Upper lobe of right lung (tissue), 1 donor: ENCODE measurements at regions not wholly inside any gene's neighbourhood (a gene's known extent, or its start where the extent isn't known, plus 50 kb on each side); places are given as distances from the start of the nearest gene placed in this dataset.

Experiments used
- ATAC-seq: fragments of 200-7000 bp; cut with Tn5 transposase; one replicate; pipeline ENCODE4 v1.9.1; 2020; ENCODE audit warnings: mild to moderate bottlenecking, moderate library complexity
- DNase-seq: peaks from one replicate; pipeline ENCODE4 v3.0.0-alpha.2; 2020
- H3K27ac ChIP-seq: fragments of 200-600 bp; one replicate; pipeline ENCODE4 v1.8.0; 2022
- H3K27me3 ChIP-seq: fragments of 200-600 bp; one replicate; pipeline ENCODE4 v1.8.0; 2022; ENCODE audit warnings: mild to moderate bottlenecking
- H3K36me3 ChIP-seq: fragments of 200-600 bp; one replicate; pipeline ENCODE4 v1.8.0; 2022
- H3K4me1 ChIP-seq: fragments of 200-600 bp; one replicate; pipeline ENCODE4 v1.8.0; 2022
- H3K4me3 ChIP-seq: fragments of 200-600 bp; one replicate; pipeline ENCODE4 v1.8.0; 2022; ENCODE audit warnings: mild to moderate bottlenecking
- H3K9me3 ChIP-seq: fragments of 200-600 bp; one replicate; pipeline ENCODE4 v1.8.0; 2022
- intact Hi-C: fragments of 100-400 bp; cut with DNase I; formaldehyde crosslinking; loops from one replicate; pipeline ENCODE4 v1.11.0; 2022
- TF ChIP-seq, protein P1 (sequence below): fragments of 200-600 bp; IDR thresholded peaks from one replicate; pipeline ENCODE4 v1.8.0; 2022; ENCODE audit warnings: antibody characterized with exemption
- donor health status: DM: no; HTN: yes; CAD: no; lungs with severe emphysema.

DNA sequence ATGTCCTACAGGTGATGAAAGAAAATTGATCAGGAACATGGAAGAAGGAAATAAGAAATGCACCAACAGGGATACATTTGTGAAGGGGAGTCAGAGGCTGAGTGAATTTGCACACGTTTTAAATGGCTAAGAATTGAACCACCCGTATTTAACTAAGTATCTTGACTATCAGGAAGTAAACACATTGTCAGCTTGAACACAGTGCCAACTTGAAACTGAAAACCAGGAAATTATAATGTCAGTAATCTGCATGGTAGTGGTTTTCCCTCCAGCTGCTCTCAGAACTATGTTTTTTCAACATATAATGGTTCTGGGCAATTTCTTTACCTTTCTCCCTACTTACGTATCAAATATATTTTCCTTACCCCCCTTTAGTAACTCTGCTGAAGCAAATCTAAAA lies 366.5 kb upstream of the POU3F2 start:
- Histone ChIP-seq H3K9me3 (no peaks in the 10 kb centered on the region), H3K27me3 (no peaks in the 10 kb centered on the region), H3K4me1 (no peaks in the 10 kb centered on the region), H3K27ac (no peak overlapping the region), H3K4me3 (no peak overlapping the region), H3K36me3 (no peaks in the 10 kb centered on the region)
- intact Hi-C loops, result no loop called here
- ATAC-seq (no peak), DNase-seq (no peak)
- TF ChIP-seq, protein P1, sequence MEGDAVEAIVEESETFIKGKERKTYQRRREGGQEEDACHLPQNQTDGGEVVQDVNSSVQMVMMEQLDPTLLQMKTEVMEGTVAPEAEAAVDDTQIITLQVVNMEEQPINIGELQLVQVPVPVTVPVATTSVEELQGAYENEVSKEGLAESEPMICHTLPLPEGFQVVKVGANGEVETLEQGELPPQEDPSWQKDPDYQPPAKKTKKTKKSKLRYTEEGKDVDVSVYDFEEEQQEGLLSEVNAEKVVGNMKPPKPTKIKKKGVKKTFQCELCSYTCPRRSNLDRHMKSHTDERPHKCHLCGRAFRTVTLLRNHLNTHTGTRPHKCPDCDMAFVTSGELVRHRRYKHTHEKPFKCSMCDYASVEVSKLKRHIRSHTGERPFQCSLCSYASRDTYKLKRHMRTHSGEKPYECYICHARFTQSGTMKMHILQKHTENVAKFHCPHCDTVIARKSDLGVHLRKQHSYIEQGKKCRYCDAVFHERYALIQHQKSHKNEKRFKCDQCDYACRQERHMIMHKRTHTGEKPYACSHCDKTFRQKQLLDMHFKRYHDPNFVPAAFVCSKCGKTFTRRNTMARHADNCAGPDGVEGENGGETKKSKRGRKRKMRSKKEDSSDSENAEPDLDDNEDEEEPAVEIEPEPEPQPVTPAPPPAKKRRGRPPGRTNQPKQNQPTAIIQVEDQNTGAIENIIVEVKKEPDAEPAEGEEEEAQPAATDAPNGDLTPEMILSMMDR, result no peak

DNA sequence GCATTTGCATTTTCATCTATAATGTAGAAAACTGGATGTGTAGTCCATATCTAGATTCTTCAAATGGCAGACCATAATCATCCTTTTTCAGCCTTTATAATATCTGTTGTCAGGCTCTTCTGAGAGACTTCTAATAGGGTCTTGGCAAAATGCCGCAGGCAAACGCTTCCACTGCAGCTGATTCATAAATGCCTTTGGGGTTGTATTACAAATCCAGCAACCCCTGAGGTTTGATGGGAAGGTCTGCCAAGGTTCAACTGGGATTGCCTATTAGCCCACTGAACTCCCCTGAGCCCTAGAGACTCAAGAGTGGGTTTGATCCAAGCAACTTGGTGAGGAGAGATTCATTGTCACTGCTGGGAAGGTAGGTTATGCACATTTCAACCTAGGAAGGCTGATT lies 365.2 kb upstream of the POU3F2 start:
- no peaks in the 10 kb centered on the region for H3K4me1 ChIP-seq
- no peaks in the 10 kb centered on the region for H3K9me3 ChIP-seq
- TF ChIP-seq, protein P1, result no peak
- ATAC-seq, result no peak
- no peak overlapping the region for H3K4me3 ChIP-seq
- no peak overlapping the region for H3K27ac ChIP-seq
- intact Hi-C loops, result no loop called here
- no peaks in the 10 kb centered on the region for H3K36me3 ChIP-seq
- no peak for DNase-seq
- H3K27me3 ChIP-seq, result no peaks in the 10 kb centered on the region

GRCh38 chr6:98470821-98471220 lies 363.6 kb upstream of the POU3F2 start:
- no peak for ATAC-seq
- no peaks in the 10 kb centered on the region for H3K27me3 ChIP-seq
- no peak overlapping the region for H3K4me3 ChIP-seq
- no peaks in the 10 kb centered on the region for H3K9me3 ChIP-seq
- no peak overlapping the region for H3K27ac ChIP-seq
- TF ChIP-seq, protein P1, result no peak
- H3K36me3 ChIP-seq, result no peaks in the 10 kb centered on the region
- H3K4me1 ChIP-seq, result no peaks in the 10 kb centered on the region
- intact Hi-C loops, result no loop called here
- DNase-seq, result no peak

DNA sequence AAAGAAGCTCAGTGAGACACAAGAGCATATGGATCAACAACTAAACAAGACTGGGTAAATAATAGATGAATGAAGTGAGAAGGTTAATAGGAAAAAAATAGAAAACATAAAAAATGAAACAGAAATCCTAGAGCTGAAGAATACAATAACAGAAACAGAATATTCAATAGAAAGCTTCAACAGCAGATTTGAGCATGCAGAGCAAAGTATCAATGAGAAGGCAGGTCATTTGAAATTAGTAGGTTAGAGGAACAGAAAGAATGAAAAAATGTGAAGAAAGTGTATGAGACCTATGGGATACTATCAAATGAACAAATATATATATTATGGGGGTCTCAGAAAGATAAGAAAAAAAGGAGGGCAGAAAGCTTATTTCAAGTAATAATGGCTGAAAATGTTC lies 362.9 kb upstream of the POU3F2 start:
- ATAC-seq, result no peak
- TF ChIP-seq, protein P1, result no peak
- DNase-seq, result no peak
- Histone ChIP-seq H3K4me3 (no peak overlapping the region), H3K4me1 (no peaks in the 10 kb centered on the region), H3K27ac (no peak overlapping the region), H3K9me3 (no peaks in the 10 kb centered on the region), H3K36me3 (no peaks in the 10 kb centered on the region), H3K27me3 (no peaks in the 10 kb centered on the region)
- intact Hi-C loops, result no loop called here

DNA sequence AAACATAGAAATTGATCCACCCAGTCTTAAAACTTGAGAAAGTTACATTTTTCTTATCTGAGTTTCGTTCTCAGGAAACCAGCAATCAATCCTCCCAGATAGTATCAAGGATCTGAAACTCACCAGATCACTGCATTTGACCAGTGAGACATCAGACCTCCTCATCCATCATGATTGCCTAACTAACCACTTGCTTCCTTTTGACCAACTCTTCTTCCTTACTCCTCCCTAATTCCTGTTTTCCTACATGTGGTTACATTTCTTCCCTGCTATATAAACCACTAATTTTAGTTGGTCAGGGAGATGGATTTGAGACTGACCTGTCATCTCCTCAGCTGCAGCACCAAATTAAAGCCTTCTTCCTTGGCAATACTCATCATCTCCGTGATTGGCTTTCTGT lies 357.1 kb upstream of the POU3F2 start:
- TF ChIP-seq, protein P1, result no peak
- Histone ChIP-seq H3K36me3 (no peaks in the 10 kb centered on the region), H3K27me3 (no peaks in the 10 kb centered on the region), H3K4me3 (no peak overlapping the region), H3K9me3 (no peaks in the 10 kb centered on the region), H3K4me1 (no peaks in the 10 kb centered on the region), H3K27ac (no peak overlapping the region)
- DNase-seq, result no peak
- intact Hi-C loops, result no loop called here
- no peak for ATAC-seq

DNA sequence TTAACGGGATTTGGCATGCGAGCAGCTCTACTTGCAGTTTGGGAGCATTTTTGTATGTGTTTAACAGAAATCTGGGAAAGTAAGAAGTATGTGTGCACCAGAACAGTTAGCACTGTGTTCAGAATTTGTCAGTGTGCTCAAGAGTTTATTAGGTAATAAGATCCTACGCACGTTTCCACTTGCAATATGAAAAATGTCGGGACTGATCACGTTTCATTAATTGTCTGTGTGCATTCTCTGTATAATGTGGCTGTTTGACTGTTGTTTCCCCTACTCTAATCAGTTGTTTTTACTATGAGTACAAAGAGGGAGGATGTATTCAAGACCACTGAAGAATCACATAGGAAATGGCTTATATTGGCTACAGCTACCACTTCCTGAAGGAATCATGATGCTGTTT lies 349.7 kb upstream of the POU3F2 start:
- ATAC-seq, result no peak
- intact Hi-C loops, result no loop called here
- Histone ChIP-seq H3K4me3 (no peak overlapping the region), H3K36me3 (no peaks in the 10 kb centered on the region), H3K9me3 (no peaks in the 10 kb centered on the region), H3K4me1 (no peaks in the 10 kb centered on the region), H3K27ac (no peak overlapping the region), H3K27me3 (no peaks in the 10 kb centered on the region)
- DNase-seq, result no peak
- TF ChIP-seq, protein P1, result no peak
